SKM-1 (cell line): ENCODE measurements at regions not wholly inside any gene's neighbourhood (a gene's known extent, or its start where the extent isn't known, plus 50 kb on each side); places are given as distances from the start of the nearest gene placed in this dataset.

Experiments used
- DNase-seq: peaks from one replicate; lab custom pipeline; 2025; ENCODE audit not compliant: unreplicated experiment; lab: John Stamatoyannopoulos, UW

DNA sequence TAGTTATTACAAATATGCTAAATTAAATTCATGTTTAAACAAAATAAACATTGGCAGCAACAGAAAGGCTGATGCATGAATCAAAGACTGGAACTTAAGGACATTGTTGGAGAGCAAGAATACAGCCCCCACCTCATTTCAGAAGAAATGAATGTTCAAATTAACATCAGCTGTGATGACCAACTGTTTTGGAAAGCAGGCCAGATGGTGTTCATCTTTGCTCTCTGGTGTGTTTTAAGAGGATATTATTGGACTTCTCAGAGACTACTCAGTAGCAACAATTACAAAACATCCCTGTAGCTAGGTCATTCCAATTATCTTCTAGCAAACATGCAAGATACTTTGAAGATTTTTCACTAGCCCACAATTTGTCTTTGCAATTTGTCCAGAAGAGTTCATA, 118.6 kb upstream of the DOK5 start:
- no peak for DNase-seq

DNA sequence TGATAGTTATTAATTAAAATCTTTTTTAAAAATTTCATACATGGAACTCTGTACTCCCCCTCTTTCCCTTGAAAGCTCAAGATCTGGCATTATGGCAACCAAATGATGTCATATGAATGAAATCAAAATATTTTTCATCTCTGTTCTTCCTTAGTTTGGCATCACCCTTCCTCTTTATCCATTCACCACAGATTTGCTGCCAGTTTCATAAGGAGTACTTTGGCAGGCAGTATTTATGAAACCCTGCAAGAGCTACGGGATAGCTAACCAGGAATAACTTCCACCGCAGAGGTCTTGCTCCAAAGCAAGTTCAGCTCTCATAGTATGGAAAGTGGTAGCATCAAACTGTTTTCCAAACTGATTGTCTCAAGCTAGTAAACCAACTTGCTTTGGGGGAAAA, 113.9 kb upstream of the DOK5 start:
- no peak for DNase-seq

DNA sequence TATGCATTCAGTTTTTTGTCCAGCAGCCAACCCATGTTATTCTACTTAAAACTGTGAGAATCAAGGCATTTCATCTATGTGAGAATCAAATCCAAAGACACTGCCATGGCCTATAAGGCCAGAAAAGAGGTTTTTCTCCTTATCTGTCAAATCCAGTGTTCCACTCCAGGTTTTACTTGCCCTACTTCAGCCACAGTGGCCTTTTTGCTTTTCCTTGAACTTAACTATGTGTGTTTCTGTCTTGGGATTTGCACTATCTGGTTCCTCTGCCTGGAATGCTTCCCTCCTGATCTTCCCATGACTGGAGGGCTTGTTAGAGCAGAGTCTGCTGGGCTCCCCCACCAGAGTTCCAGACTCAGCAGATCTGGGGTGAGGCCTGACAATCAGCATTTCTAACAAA, 113.1 kb upstream of the DOK5 start:
- DNase-seq = no peak

DNA sequence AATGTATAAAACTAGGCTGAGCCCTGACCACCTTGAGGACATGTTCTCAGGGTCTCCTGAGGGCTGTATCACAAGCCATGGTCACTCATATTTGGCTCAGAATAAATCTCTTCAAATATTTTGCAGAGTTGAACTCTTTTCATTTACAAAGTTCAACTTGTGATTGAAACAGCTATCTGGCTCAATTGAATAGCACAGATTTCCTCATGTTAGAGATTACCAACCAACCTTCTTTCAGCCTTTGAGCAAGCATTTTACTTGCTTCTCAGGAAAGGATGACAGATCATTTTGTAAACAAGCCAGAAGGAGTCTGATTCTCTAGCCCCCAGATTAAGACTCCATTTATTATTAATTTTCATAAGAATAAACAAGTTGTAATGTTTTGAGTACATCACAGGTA, 111.0 kb upstream of the DOK5 start:
- DNase-seq = no peak

DNA sequence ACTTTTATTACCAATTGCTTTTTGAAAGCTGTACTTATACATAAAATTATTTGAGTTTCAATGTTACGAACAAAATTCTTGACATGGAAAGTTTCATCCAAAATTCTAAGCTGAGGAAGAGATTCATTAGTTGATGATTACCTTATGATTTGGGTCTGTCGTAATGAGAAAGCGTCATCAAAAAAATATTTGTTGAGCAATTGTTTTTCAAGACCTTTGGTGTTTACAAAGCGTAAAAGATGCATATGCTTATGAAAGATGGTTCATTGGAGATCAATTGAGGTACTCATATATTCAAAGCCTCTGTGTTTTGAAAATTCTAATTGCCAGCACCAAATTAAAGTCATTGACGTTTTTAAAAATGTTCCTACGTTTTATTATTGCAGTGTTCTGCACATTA, 110.5 kb upstream of the DOK5 start:
- DNase-seq = no peak

DNA sequence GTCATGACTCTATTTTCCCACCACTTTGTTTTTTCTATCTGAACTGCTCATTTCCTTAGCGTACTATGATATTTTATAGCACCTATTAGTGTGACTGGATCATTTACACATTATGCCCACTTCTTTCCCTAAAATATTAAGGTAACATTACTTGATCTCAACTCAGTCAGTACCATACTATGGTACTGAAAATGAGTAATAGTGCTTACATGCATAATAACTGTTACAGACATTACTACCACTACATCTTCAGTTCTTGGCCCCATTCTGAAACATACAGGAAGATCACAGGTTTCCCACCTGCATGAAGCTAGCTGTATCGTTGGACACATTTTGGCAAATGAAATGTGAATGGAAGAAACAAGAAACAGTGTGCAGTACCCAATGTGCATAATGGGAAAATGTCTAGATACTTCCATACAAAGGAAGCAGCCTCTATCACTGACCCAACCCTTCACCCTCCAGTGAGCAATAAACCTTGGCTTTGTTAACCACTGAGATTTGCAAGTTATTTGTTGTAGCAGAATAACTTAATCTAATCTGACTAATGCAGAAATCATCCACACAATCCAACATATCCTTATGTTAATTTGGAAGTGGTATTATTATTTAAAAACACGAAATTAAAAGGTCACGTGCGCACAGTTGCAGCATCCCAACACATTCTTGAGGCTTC, 108.6 kb upstream of the DOK5 start:
- no peak for DNase-seq

DNA sequence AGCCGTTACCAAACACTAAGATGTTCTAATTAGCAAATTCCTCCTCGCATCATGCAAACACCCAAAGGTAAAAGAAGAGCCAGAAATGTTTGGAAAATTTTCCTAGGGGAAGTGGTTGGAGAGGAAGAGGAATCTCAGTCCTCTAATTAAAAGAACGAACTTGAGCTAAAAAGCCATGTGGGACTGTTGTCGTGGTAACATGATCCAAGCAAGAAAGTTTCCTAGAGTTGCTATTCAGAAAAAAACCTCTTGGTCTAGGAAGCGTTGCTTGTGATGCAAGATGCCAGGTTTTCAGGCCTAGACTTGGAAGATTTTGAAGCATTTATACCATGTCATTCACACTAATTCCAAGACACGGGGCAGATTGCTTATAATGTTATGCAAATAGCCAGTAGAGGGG, 106.8 kb upstream of the DOK5 start:
- no peak for DNase-seq

DNA sequence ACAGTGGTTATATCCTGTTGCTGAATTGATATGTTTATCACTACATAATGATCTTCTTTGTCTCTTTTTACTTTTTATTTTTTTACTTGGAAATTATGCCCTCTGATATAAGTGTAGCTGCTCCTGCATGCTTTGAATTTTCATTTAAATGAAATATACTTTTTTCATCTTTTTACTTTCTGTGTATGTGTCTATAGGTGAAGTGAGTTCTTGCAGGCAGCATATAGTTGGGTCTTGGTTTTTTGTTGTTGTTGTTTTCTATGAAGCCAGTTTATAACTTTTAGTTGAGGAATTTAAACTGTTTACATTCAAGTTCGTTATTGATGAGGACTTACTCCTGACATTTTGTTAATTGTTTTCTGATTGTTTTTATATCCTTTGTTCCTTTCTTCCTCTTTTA, 103.1 kb upstream of the DOK5 start:
- no peak for DNase-seq

DNA sequence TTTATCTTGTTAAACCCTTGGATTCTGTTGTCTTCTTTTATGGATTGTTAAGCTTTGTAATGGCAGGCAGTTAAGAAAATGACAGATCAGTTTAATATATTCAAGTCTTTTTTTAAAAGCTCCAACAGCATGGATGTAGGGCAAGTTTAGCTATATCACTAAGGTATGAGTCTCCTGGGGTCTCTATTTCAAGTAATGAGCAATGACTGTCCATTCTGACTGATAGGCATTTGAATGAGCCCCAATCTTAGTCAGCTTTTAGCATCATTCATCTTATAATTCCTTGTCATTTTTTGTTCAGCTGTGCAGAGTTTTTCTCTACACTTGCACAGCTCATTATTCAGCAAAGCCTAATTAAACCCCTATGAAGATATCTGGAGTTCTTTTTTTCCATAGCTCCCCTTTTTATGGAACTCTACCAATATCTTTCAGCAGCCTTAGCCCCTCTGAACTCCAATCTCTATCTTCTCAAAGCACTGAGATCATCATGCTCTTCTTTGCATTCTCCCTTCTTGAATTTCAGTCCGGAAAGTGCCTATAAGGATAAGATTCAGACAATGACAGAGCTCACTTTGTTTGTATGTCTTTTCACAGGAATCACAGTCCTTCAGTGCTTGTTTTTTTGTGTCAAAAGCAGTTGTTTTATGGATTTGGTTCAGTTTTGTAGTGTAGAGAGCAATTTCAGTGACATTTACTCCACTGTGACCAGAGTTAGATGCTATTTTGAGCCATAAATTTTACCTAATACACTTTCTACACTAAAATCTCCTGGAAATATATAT, 97.2 kb upstream of the DOK5 start:
- DNase-seq = no peak

DNA sequence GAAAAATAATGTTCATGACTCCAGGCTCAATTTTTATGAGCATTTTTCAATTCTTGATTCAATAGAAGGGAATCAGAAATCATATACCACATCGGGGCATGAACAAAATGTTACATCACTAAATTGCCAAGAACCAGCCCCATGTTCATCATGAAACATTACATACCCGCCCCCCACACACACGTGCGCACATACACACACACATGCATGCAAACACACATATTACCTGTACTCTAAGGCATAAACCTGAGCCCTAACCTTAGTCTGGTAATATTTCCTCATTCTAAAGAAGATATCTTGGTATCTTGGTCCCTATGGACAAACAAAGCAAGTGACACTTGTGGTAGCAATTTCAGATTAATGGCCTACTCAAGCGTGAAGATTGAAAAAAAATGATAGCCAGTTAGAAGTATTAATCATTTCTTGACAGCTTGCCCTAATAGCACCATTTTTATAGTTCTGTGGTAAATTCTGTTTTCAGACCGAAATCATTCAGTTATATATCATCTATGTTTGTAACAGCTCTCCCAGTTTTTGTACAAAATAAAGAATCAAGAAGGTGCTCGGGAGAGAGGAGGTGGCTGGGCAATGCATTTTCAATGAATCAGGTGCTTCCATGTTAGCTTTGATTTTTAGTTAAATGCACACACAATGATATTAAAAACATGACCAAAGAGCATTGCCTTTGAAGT, 95.4 kb upstream of the DOK5 start:
- DNase-seq = no peak

DNA sequence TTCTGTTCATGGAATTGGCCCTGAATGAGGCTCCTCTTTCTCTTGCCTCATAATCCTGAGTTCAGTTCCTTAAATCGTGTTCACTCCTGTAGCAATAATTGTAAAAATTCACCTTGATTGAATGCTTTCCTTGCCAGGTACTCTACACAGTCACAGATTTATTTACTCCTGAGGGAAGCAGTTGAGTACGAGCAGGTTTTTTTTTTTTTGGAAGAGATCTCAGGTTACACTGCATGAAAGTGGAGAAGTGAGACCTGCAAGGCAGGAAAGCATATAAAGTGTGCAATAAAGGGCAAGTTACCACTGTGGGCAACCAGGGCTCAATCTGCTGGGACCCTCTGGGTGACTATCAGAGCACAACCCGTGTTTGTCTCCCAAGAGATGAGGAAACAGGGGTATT, 93.0 kb upstream of the DOK5 start:
- DNase-seq = no peak

DNA sequence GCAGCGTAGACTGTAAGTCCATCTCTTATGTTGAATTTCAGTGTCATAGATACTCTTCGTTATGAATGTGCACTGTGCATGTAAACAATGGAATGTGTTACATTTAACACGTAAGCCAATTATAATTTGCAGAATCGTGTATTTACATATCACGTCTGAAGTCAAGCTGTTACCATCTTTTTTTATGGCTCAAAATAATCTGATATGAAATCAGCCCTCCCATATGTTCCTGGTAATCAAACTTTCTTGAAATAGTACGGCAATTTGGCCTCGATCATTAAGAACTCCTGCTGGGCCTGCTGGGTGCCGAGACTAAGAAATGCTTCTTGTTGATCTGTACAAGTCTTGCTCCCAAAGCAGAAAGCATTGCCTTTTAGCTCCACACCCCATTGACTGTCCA, 89.6 kb upstream of the DOK5 start:
- no peak for DNase-seq

DNA sequence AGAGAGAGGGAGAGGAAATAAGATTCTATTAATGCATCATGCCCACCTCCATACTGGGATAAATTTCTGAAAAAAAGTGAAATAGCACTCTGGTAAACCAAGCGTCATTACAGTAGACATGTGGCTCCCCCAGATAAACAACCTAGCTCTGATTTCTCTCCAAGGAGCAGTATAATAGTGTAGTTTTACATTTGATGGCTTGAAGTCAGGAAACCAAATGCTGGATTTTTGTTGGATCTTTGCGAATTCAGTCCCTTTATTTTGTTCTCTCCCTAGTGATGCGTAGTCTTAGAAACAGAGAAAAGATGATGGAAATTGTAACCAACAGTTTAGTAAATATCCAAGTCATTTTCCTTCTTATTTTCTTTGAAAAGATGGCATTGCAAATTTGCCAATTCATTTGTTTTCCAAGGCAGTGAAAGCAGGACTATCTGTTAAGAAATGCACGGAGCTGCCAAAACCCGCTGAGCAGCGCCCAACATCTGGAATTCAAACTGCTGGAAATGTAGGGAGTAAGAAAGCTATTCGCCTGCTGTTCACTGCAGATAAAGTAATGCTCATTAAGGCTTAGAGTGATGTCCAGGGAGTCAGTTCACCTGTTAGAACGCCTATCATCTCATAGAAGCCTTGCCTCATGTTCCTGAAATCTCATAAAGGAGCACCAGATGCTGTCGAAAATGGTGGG, 85.7 kb upstream of the DOK5 start:
- DNase-seq = no peak

DNA sequence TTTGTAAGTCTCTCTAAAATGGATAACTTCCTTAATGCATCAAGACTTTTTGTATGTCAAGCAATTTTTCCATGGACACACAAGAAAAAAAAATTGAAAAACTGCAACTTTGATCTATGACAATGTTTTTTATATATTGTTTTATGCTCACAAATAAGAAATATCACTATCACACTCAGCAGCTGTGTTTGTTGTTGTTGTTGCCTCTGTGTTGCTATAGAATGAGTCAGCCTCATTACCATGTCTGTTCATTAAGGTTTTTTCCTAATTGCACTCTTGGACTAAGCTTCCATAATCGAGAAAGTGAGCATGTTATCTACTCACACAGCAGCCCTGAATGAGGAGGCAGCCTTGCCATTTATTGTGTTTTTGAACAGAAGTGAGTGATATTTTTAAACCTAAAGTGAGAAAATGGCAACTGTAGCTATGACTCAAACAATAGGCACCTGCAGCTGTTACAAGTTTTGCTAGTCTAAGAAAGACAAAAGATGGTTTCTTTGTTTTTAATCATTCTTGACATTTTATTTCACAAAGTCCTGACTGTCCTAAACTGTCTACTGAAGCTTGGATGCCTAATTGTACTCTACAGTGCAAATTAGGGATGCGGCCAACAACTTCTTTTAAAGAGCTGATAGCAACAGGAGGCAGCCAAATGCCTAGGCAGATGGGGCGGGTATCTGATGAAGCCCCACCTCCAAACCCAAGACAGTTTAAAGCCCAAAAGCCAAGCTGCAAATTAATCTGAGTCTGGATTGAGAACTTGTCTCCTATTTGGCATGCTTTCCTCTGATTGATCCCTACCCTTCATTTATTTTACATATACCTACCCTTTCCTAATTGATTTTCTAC, 77.9 kb upstream of the DOK5 start:
- DNase-seq = no peak

DNA sequence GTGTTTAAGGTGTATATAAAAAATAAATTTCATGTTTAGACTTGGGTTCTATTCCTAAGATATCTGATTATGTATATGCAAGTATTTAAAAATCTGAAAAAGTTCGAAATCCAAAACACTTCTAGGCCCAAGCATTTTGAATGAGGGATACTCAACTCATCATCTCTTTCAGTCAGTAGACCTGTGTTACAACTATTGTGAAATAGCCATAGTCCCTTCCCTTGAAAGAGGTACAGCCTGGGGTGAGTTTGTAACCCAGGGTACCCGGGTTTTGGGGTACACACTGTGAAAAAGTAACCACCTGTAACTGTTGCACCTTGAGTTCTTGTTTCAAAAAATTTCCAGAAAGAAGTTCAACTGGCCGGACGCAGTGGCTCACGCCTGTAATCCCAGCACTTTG, 76.6 kb upstream of the DOK5 start:
- no peak for DNase-seq

DNA sequence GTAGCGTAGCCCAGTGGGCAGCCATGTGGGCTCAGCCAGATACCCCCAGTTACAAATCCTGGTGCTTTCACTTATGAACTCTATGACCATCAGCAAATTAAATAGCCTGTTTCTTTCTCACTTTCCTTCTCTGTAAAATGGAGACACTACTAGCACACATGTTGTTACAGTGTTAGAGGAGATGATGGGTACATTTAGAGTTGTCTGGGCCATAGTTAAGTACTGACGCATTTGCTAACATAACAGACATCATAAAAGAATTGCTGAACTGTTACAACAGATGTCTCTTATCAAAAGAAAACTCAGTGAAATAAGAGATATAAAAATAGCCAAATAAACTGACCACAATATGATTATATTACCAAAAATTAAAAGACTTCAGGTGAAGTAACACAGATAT, 69.9 kb upstream of the DOK5 start:
- no peak for DNase-seq

DNA sequence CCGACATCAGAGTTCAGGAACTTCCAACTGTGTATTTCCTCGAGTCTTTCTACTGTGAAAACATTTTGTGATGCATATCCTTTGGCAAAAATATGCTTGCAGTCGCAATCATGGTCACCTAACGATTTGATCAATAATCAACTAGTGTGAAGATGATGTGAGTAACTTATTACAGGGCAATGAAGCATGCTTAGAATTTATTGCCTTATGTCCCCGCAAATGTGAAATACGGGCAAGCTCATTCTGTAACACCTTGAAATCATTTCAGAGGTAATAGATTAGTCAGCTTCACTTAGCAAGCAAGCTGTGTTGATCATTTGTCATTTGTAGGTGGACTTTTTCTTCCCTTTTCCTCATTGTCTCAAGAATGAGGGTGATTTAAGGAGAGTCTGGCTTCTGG, 67.9 kb upstream of the DOK5 start:
- DNase-seq = no peak

DNA sequence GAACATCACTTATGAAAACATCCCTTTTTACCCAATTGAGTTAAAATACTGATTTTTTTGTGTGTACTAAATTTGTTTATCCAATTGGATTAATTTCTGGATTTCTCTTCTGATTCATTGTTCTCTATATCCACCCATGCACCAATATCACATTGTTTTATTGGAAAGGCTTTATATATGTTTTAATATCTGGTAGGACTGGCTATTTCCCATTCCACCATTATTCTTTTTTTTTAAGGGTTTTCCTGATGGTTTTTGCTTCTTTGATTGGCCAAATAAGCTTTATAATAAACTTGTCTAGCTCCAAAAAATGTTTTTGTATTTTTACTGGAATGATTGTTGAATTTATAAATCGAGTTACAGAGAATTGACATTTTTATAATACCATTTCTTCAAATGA, 59.4 kb upstream of the DOK5 start:
- no peak for DNase-seq

DNA sequence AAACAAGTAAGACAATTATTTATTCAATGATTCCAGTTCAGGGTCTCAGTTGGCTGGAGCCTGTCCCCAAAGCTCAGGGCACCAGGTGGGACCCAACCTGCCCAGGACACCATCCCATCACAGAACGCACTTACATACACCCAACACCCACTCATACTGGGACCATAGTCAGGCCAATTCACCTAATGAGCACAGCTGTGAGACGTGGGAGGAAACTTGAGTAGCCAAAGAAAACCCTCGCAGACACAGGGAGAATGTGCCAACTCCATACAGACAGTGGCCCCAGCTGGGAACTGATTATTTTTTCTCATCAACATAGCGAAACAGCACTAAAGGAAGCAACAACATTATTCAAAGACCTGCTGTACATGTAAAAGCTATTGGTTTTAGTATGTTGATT, 58.6 kb upstream of the DOK5 start:
- DNase-seq = no peak

DNA sequence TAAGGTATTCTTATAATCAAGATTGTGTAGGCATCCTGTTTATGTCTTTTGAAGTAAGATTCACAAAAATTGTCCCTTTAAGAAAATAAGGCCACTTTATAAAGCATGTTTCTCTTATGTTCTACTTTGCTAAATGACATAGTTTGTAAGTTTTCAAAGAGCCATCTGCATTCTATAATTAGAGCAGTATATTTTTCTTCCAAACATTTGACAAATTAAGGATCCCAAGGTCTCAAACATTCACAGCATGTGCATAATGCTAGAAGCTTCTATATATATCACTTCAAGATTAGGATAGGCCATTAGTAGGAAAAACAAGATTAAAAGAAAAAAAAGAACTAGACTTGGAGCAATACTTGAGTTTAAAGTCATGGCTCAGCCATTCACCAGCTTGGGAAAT, 55.9 kb upstream of the DOK5 start:
- no peak for DNase-seq
